HG02798 (cell line): ENCODE measurements at regions not wholly inside any gene's neighbourhood (a gene's known extent, or its start where the extent isn't known, plus 50 kb on each side); places are given as distances from the start of the nearest gene placed in this dataset.

Experiments used
- ATAC-seq: cut with Tn5 transposase; IDR thresholded peaks from one replicate; pipeline ENCODE4 v1.9.1; 2021; ENCODE audit warnings: mild to moderate bottlenecking; ENCODE audit not compliant: unreplicated experiment, poor library complexity

DNA sequence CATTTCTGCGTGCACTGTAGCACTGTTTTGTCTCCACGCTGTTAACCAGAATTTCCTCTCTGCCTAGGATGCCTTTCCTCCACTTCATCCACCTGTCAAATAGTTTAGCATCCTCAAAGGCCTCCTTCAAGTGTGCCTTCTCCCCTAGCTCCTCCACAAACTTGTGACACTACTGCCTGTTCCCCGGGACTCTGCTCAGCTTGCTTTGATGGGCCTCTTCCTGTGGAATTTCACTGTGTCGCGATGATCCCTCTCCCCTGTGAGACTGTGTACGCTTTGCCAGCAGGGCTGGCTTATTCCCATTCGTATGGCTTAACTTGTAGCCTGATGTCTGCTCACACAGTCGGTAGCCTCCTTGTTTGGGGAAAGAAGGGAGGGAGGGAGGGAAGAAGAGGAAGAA is 426.8 kb downstream of the VRK1 start:
- no peak for ATAC-seq

DNA sequence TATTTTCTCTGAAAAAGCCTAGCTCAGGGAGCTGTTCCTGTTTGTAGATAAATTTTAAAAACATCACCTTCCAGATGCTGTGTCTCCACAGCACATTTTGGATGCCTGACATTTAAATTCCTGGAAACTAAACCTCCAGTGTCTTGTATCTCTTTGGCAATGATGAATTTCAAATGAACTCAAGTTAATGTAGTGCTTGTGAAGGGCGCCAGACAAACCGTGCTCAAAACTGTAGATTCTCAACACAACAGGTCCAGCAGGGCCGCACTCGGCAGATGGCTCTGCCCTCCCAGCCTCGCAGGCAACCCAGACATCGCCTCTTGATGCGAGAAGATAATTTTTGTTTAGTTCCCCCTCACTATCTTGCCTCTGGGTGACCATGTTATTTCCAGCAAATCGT is 432.9 kb downstream of the VRK1 start:
- ATAC-seq: no peak

DNA sequence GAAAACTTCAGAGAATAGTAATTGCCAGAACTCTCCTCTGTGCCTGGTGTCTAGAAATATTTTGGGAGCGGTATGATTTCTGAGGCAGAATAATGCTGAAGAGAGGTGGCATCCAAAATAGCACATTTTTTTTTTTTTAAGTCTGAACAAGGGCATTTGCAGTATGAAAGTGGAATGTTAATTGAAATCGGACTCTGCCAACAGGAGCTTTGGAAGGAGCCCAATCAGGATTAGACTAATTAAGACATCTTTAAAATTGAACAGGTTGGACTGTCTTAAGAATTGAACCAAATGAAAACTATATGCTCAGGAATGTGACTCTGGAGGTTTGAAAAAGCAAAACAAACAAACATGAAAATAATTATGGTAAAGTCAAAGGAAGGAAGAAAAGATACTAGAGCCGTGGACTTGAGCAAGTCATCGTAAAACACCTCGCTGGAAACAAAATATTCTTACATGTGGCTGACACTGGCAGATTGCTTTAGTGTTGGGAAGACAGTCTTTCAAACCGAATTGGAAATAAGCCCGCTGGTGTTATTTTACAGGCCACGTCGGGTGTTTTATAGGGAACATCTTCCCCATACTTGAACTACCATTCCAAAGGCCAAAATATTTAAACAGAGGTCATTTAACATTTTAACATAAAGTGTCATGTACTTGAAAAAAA is 436.3 kb downstream of the VRK1 start:
- no peak for ATAC-seq

DNA sequence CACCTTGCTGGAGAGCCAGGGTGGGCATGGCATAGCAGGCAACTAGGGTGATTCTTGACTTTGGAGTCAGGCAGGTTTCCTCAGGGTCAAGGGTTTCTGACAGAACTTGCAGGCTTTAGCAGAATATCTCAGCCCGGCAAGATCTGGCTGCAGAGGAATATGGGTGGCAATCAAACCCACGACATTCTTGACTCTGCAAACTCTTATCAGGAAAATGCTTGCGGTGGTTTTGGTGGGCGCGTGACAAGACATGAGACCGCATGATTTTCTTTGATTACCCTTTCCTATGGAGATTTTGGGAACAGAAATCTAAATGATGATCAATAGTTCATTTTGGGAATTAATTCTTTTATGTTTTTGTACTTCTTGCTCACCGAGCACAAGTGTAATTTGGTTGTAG is 449.5 kb downstream of the VRK1 start:
- no peak for ATAC-seq

DNA sequence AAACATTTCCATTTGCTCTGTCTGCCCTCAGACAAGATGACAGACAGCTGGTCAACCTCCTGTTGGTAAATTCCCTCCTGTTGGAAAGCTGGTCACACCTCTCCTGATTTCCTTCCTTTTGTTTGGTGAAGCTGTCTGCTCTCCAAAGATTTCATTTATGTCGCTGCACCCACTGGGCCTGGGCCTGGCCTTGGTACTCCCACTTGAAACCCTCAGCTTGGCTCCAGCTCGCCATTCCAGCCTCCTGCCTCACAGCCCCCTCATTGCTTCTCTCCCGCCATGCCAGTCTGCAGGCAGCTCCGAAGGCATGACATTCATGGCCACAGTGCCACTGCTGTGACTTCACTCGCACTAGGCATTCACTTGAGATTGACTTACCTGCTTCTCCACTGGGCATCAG is 451.8 kb downstream of the VRK1 start:
- no peak for ATAC-seq

DNA sequence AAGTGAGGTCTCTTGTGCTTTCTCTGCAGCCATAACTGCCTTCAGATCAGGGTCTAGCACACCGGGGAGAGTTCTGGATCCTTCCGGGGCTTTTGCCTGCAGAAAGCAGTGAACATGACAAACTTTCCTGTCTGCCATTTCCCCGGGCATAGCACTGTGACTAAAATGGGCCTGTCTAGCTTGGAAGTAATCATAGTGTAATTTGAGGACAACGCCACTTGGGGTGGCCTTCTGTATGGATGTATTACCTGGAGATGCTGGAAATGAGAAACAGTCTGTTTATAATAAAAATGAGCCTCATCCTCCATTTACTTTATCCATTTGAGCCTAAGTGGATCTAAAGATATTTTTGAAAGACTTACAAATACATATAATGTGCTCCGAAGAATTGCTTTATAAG is 453.7 kb downstream of the VRK1 start:
- ATAC-seq: no peak

DNA sequence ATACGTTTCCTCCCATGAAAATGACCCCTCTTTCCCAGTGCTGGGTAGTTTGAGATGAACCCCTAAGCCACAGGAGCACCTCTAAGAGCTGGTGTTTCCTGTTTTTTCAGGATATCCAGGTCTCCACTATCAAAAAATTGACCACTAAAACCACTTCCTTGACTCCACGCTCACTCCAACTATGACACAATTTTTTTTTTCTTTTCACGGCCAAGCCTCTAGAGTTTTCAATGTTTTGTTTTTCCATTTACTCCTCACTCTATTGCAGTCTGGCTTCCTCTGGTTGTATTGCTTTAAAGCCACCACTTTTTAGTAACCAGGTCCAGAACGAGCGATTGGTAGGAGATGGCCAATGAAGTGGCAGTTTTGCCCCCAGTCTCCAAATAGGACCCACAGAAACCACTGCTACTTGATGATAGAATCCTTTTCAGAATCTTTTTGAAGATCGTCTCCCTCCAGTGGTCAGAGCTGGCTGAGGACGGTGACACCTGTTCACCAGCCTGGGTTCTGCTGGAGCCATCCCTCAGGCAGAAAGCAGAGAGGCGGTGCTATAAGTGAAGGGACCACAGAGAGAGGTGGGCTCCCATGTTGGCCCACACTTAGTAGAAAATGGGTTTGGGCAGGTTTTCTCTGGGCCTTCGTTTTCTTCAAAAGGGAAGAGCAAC is 454.4 kb downstream of the VRK1 start:
- no peak for ATAC-seq

DNA sequence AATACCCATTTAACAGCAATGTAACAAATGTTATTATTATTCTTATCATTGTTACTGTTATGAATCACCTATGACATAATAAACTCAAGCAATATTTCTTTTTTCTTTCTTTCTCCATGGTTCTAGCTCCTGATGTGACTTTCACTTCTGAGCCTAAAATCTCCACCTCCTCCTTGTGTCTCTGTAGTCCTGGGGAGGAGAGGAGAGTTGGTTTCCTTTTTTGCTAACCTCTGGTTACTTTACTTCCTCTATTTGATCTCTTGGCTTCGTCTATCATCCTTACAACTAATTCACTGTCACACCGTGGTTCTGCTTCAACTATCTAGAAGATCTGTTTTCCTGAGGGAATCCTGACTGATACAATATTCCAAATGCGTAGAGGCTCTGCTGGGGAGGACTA is 456.6 kb downstream of the VRK1 start:
- ATAC-seq: no peak

DNA sequence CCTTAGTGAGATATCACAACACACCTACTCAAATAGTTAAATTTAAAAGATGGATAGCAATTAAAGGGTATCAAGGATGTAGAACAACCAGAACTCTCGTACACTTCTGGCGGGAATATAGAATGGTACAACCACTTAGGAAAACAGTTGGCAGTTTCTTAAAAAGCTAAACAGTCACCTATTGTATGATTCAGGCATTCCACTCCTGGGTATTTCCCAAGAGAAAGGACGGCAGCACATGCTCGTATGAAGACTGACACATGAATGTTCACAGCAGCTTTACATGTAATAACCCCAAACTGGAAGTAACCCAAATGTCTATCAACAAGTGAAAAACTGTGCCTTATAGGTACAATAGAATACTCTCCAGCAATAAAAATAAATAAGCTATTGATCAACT is 465.2 kb downstream of the VRK1 start:
- ATAC-seq: no peak

DNA sequence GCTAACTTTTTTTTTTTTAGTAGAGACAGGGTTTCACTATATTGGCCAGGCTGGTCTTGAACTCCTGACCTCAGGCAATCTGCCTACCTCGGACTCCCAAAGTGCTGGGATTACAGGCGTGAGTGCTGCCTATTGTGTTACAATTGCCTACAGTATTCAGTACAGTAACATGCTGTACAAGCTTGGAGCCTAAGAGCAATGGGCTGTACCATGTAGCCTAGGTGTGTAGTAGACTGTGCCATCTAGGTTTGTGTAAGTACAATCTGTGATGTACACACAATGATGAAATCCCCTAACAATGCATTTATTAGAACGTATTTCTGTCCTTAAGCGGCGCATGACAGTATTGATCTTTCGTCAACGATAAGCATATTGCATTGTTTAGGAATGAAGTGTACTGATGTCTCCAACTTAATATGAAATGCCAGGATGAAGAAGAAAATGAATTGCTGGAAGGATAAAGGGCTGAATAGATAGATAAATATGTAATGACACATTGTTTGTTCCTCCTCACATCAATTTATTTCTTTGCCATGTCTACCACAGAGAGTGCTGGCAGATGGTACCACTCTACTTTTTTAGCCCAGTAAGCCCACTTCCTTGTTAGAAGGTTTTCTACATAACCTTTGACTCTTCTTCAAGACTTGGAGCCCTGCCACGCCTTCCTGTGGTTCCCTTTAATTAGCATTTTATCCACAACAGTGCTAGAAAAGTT is 467.5 kb downstream of the VRK1 start:
- ATAC-seq: no peak

DNA sequence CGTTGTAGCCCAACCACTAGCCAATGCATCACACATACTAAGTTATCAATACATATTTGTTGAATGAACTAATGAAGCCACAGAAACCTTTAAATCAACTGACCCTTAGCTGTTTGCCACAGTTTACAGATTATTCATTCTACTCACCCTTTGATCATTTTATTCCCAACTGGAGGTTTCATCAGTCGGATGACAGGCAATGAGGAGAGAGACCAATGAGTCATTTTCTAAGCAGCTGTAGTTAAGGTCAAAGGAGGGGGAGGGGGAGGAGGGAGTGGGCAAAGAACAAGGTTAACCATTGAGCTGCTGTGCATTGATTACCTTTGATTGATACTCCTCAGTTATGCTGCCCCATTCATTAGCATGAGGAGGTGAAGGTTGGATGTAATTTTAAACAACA is 469.5 kb downstream of the VRK1 start:
- no peak for ATAC-seq

DNA sequence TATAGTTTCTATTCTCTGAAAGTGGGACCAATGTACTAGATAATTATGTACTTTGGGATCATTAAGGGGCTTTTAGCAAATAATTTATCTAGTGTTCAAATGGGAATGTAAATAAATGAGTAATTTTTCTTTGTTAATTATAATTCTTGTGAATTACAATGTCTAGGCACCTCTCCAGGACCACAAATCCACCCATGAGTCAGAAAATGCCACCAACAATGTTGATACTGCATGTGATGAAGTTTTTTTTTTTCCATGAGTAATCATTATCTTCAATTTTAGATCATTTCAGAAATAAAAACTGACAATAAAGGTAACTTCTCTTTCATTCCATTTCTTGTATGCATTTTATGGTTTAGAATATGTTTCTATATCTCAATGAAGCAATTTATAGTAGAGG is 470.3 kb downstream of the VRK1 start:
- ATAC-seq: no peak

DNA sequence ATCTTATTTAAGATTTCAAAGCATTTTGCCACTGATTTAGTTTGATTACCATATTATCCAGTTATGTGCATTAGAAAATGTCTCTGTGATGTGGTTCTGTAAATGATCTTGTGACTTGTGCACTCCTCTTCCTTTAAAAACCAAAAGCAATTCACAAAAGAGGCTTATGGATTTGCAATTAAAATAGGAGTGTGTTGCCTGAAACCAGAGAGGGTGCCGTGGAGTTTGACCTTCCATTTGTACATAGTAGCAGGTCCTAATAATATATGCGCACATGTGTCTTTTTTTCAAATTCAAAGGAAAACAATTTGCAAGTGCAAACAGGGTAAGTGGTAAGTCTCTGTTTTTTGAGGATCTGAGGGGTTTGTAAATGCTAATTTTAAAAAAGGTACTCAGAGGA is 470.9 kb downstream of the VRK1 start:
- ATAC-seq: no peak

DNA sequence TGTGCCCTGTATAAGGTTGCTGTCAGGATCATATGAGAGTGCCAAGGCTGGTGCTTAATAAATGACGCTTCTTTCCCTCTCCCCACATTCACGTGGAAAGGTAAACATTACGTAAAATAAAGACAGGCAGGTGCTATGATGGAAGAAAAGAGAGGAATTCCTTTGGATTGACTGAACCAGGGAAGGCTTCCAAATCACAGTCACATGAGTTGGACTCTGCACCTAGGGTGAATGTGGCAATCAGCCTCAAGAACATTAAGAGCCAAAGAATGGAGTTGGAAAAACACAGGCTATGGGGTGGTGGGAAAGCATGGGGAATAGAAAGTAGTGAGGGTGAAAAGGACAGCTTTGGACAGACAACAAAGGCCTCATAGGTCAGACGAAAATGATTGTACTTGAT is 473.1 kb downstream of the VRK1 start:
- ATAC-seq: no peak

DNA sequence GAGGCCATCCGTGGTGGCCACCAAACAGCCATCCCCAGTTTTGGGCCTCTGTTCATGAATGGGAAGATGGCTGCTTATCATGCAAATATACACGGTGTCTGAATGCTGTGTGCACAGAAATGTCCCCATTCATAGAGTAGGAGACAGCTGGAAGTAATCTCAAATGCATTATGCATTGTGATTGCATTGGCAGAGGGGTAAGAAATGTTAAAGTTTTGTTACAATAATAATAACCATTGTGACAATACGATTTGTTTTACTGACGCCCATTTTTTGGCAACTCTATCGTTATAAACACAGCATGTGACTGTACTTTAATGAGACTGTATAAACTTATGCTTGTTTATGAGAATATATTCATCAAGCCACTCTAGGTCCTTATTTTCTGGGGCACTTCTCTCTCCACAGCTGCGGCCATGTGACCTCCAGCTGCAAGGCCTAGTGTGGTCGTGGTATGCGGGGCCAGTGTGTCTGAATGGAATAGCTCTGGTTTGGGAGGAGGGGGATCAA is 474.3 kb downstream of the VRK1 start:
- ATAC-seq: no peak

DNA sequence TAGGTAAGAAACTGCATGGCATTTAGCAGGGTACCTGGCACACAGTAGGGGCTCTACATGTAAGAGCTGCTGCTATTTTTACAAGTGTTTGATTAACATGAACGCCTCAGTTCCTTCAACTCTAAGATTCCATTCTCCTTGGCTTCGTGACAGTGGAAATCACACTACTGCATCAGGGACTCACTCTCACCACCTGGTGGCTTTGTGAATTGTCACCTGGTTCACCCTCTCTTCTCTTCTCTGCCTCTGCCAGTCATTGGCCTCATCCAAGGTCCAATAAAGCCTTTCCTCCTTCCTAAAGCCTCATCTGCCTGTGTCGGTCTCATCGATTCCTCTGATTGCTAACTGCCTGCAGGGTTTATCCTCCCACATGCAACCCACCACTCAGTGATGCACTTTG is 476.4 kb downstream of the VRK1 start:
- ATAC-seq: no peak

DNA sequence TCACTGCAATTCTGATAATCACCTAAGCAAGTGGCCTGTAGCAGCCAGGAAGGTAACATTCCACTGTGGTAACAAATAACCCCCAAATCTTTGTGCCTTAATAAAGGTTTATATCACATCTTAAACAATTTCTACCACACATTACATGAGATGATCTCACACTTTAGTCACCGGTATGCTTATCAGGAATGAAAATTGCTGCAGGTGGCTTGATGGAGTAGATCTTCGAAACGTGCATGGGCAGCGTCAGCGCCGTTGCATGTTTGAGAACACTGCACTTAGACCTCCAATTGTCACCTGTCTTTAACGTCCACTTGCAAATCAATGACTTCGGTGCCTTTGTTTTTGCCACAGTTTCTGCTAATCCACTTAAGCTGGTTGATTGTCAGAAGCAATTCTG is 477.4 kb downstream of the VRK1 start:
- no peak for ATAC-seq

DNA sequence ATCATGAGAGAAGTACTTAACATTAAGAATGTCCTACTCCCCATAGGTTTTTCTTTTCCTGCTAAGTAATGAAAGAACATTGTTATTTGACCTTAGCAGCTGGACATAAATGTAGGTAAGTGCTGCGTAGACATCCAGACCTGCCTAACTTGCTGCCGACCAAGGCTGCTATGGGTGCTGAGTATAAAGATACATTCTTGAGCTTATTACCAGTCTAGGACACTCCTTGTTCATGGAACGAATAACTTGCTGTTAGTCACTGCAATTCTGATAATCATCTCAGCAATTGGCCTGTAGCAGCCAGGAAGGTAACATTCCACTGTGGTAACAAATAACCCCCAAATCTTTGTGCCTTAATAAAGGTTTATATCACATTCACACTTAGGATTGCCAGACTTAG is 478.1 kb downstream of the VRK1 start:
- ATAC-seq: no peak

DNA sequence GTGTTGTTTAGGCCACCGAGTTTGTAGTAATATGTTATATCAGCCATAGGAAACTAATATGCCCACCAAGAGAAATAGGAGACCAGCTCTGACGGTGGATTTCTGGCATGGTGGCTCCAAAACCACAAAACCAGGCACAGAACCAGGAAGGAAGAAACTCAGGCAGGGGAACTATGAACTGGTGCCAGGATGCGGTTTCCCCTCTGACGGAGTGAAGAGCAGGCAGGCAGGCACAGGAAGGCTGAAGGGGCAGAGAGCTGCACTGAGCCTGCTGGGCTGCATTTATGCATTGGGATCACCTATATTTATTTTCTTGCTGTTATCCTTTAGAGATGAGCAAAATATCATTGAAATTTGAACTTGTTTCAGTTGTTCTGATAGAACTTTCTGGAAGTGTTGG is 479.4 kb downstream of the VRK1 start:
- ATAC-seq: no peak

DNA sequence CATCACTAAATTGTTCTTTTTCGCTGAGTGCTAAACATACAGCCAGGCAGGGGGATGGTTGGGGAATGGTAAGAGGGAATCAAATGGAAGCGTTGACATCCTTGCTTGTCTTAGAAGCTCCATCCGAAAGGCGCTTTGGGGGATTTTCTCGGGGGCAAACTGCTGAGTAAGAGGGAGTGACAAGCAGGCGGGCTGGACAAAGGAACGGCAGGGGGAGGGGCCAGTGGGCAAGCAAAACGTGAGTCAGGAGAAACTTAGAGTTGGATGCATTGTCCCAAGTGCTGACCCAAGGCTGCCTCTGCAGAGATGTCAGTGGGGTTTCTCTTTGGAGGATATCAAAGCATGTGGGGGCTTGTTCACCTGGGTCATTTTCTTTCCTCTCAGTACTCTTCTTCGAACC is 480.5 kb downstream of the VRK1 start:
- no peak for ATAC-seq

DNA sequence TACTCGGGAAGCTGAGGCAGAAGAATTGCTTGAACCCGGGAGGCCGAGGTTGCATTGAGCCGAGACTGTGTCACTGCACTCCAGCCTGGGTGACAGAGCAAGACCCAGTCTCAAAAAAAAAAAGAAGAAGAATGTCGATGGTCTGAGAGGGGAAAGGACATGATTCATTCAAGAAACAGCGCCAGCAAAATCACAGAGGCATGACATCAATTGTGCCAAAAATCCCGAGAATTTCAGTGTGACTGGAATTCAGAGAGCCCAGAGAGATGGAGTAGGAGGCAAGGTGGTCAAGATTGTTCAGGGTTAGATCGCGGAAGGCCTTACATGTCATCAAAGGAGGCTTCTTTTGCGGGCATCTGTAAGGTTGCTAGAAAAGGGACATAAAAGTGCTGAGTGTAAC is 483.3 kb downstream of the VRK1 start:
- ATAC-seq: no peak

DNA sequence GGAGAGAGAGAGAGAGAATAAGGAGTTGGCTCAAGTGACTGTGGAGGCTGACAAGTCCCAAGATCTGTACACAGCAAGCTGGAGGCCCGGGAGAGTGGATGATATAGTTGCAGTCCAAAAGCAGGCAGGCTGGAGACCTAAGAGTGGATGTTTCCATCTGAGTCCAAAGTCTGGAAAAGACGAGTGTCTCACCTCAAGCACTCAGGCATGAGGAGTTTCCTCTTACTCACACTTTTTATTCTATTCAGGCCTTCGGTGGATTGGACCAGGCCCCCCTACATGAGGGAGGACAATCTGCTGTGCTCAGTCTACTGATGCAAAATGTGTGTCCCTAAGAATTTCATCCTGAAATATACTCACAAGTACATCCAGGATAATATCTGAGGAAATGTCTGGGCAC is 484.6 kb downstream of the VRK1 start:
- ATAC-seq: no peak
